Astrocyte (in vitro differentiated cells and primary cell): ENCODE measurements at regions not wholly inside any gene's neighbourhood (a gene's known extent, or its start where the extent isn't known, plus 50 kb on each side); places are given as distances from the start of the nearest gene placed in this dataset.

Experiments
- DNase-seq: peaks from one replicate; pipeline ENCODE4 v3.0.0-alpha.2; 2010; ENCODE audit warnings: low read depth
- FAIRE-seq: peaks from 2 replicates; lab custom pipeline; 2011; peaks lifted over from hg19 to GRCh38; lab: Jason Lieb, UNC
- H2AFZ ChIP-seq: 2 replicates; pipeline ENCODE4 v1.6.0; 2012; ENCODE audit warnings: low read depth, low read length, inconsistent platforms
- H3K27ac ChIP-seq: 2 replicates; pipeline ENCODE4 v1.5.1; 2011; ENCODE audit warnings: low read depth, low read length, inconsistent platforms
- H3K27me3 ChIP-seq: 2 replicates; pipeline ENCODE4 v1.6.0; 2011; ENCODE audit warnings: low read length, inconsistent platforms; ENCODE audit not compliant: insufficient read depth
- H3K36me3 ChIP-seq: 2 replicates; pipeline ENCODE4 v1.5.1; 2011; ENCODE audit warnings: low read length, inconsistent platforms; ENCODE audit not compliant: insufficient read depth
- H3K4me1 ChIP-seq: 2 replicates; pipeline ENCODE4 v1.5.1; 2011; ENCODE audit warnings: low read length, inconsistent platforms; ENCODE audit not compliant: insufficient read depth
- H3K4me2 ChIP-seq: 2 replicates; pipeline ENCODE4 v1.6.0; 2012; ENCODE audit warnings: low read length, inconsistent platforms
- H3K4me3 ChIP-seq: 2 replicates; pipeline ENCODE4 v1.5.1; 2011; ENCODE audit warnings: low read depth, mild to moderate bottlenecking, low read length, inconsistent platforms; ENCODE audit not compliant: insufficient read depth
- H3K79me2 ChIP-seq: 2 replicates; pipeline ENCODE4 v1.6.0; 2012; ENCODE audit warnings: mild to moderate bottlenecking, low read length, inconsistent platforms; ENCODE audit not compliant: insufficient read depth
- H3K9ac ChIP-seq: 2 replicates; pipeline ENCODE4 v1.6.0; 2012; ENCODE audit warnings: mild to moderate bottlenecking, low read length, inconsistent platforms
- H3K9me3 ChIP-seq: 2 replicates; pipeline ENCODE4 v1.5.1; 2012; ENCODE audit warnings: low read depth, mild to moderate bottlenecking, low read length, inconsistent platforms; ENCODE audit not compliant: insufficient read depth
- H4K20me1 ChIP-seq: 2 replicates; pipeline ENCODE4 v1.6.0; 2012; ENCODE audit warnings: low read length, inconsistent platforms; ENCODE audit not compliant: insufficient read depth
- H3K27ac Mint-ChIP-seq: one replicate; pipeline ENCODE4 v1.8.0; 2021; ENCODE audit warnings: mild to moderate bottlenecking, mixed read lengths; ENCODE audit not compliant: unreplicated experiment
- H3K27me3 Mint-ChIP-seq: one replicate; pipeline ENCODE4 v1.8.0; 2021; ENCODE audit warnings: low read depth, mixed read lengths; ENCODE audit not compliant: unreplicated experiment
- H3K36me3 Mint-ChIP-seq: one replicate; pipeline ENCODE4 v1.8.0; 2021; ENCODE audit warnings: low read depth, mixed read lengths; ENCODE audit not compliant: unreplicated experiment
- H3K4me1 Mint-ChIP-seq: one replicate; pipeline ENCODE4 v1.8.0; 2021; ENCODE audit warnings: low read depth, mixed read lengths; ENCODE audit not compliant: unreplicated experiment
- H3K4me3 Mint-ChIP-seq: one replicate; pipeline ENCODE4 v1.8.0; 2021; ENCODE audit warnings: mild to moderate bottlenecking, moderate library complexity, mixed read lengths; ENCODE audit not compliant: unreplicated experiment
- H3K9me3 Mint-ChIP-seq: one replicate; pipeline ENCODE4 v1.8.0; 2021; ENCODE audit warnings: mild to moderate bottlenecking, mixed read lengths; ENCODE audit not compliant: unreplicated experiment
- EZH2 ChIP-seq: IDR thresholded peaks from 2 replicates; pipeline ENCODE4 v1.6.1; 2012; ENCODE audit warnings: mild to moderate bottlenecking, low read length, inconsistent platforms; ENCODE audit not compliant: insufficient read depth
- TF ChIP-seq, protein P1 (sequence below): IDR thresholded peaks from 2 replicates; pipeline ENCODE4 v1.5.1; 2011; ENCODE audit warnings: low read depth, mild to moderate bottlenecking, inconsistent platforms, low read length, moderate library complexity; ENCODE audit not compliant: insufficient read depth

DNA sequence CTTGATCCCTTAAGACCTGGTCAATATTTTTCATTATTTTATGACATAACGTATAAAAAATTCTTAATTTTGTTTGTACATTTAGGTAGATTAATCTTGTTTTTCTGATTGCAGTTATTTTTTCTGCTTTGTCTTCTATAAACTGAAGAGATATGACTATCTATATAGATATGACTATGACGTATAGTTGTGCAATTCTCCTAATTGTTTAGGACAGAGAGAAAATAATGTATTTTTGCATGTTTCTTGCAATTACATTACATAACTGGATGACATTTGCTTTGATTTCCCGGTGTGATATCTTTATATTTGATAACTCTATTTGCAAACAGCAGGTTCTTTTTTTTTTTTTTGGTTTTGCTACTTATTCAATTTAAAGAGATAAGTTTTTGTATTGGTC, 310.2 kb upstream of the REG3G start:
- Mint-ChIP-seq H3K4me3 (no peak overlapping the region), H3K36me3 (no peaks in the 10 kb centered on the region), H3K27me3 (no peaks in the 10 kb centered on the region), H3K4me1 (peaks cover 22% of the 10 kb centered on the region), H3K9me3 (no peaks in the 10 kb centered on the region), H3K27ac (no peak overlapping the region)
- no peak for TF ChIP-seq EZH2
- TF ChIP-seq, protein P1, sequence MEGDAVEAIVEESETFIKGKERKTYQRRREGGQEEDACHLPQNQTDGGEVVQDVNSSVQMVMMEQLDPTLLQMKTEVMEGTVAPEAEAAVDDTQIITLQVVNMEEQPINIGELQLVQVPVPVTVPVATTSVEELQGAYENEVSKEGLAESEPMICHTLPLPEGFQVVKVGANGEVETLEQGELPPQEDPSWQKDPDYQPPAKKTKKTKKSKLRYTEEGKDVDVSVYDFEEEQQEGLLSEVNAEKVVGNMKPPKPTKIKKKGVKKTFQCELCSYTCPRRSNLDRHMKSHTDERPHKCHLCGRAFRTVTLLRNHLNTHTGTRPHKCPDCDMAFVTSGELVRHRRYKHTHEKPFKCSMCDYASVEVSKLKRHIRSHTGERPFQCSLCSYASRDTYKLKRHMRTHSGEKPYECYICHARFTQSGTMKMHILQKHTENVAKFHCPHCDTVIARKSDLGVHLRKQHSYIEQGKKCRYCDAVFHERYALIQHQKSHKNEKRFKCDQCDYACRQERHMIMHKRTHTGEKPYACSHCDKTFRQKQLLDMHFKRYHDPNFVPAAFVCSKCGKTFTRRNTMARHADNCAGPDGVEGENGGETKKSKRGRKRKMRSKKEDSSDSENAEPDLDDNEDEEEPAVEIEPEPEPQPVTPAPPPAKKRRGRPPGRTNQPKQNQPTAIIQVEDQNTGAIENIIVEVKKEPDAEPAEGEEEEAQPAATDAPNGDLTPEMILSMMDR = no peak
- Histone ChIP-seq H3K9ac (no peak overlapping the region), H3K4me3 (no peak overlapping the region), H3K4me1 (peaks cover 6% of the 10 kb centered on the region), H3K4me2 (no peak overlapping the region), H3K36me3 (no peaks in the 10 kb centered on the region), H2AFZ (no peak overlapping the region), H4K20me1 (no peaks in the 10 kb centered on the region), H3K27ac (no peak overlapping the region), H3K79me2 (no peaks in the 10 kb centered on the region), H3K9me3 (peaks cover 4% of the 10 kb centered on the region), H3K27me3 (no peaks in the 10 kb centered on the region)
- no peak for FAIRE-seq
- no peak for DNase-seq

DNA sequence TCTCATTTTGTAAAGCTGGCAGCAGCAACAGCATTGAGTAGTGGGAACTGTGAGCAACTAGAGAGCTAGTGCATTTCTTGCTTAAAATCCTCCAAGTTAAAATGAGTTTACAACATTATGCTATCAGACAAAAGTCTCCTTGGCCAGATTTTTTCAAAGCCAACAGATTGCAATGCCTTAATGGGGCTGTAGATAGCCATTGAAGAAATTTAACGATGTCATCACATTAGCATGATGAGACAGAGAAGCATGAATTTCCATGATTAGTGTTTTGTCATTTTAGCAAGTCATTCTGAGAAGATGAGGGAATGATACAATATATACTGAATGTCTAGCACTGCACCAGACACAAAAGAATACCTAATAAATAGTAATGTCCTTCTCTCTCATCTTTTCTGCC, 307.5 kb upstream of the REG3G start:
- Mint-ChIP-seq H3K27me3 (no peaks in the 10 kb centered on the region), H3K36me3 (no peaks in the 10 kb centered on the region), H3K4me1 (peaks cover 22% of the 10 kb centered on the region), H3K4me3 (no peak overlapping the region), H3K9me3 (no peaks in the 10 kb centered on the region), H3K27ac (peak overlapping the region; percentile 98)
- Histone ChIP-seq H3K27me3 (no peaks in the 10 kb centered on the region), H3K4me1 (peaks cover 6% of the 10 kb centered on the region), H3K79me2 (no peaks in the 10 kb centered on the region), H4K20me1 (no peaks in the 10 kb centered on the region), H3K4me3 (no peak overlapping the region), H3K27ac (peak overlapping the region; percentile 57), H3K9me3 (peaks cover 4% of the 10 kb centered on the region), H3K4me2 (peak overlapping the region; percentile 23), H3K9ac (peak overlapping the region; percentile 48), H2AFZ (no peak overlapping the region), H3K36me3 (no peaks in the 10 kb centered on the region)
- DNase-seq (no peak), FAIRE-seq (no peak)
- TF ChIP-seq EZH2 = no peak
- TF ChIP-seq, protein P1 = no peak

DNA sequence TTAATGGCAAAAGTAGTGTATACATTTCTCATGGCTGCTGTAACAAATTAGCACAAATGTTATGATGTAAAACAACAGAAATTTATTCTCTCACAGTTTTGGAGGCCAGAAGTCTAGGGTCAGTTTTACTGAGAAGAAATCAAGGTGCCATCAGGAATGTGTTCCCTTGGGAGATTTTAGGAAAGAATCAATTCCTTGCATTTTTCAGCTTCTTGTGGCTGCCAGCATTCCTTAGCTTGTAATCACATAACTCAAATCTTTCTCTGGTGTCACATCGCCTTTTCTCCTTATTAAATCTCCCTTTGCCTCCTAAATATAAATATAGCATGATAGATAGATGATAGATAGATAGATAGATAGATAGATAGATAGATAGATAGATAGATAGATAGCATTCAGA, 307.0 kb upstream of the REG3G start:
- H3K9me3 Mint-ChIP-seq = no peaks in the 10 kb centered on the region
- DNase-seq (peak; percentile 12), FAIRE-seq (no peak)
- Histone ChIP-seq H3K9ac (peak overlapping the region; percentile 48), H4K20me1 (no peaks in the 10 kb centered on the region), H3K4me3 (no peak overlapping the region), H3K4me1 (peaks cover 6% of the 10 kb centered on the region), H3K36me3 (no peaks in the 10 kb centered on the region), H3K9me3 (peaks cover 4% of the 10 kb centered on the region), H3K4me2 (peak overlapping the region; percentile 23), H3K27ac (peak overlapping the region; percentile 57), H3K79me2 (no peaks in the 10 kb centered on the region), H2AFZ (no peak overlapping the region), H3K27me3 (no peaks in the 10 kb centered on the region)
- no peaks in the 10 kb centered on the region for H3K27me3 Mint-ChIP-seq
- TF ChIP-seq EZH2 = no peak
- TF ChIP-seq, protein P1 = no peak
- H3K4me3 Mint-ChIP-seq = peak overlapping the region; percentile 41
- peaks cover 22% of the 10 kb centered on the region for H3K4me1 Mint-ChIP-seq
- H3K27ac Mint-ChIP-seq = peak overlapping the region; percentile 98
- H3K36me3 Mint-ChIP-seq = no peaks in the 10 kb centered on the region
